Thyroid gland (tissue), 4 donors: ENCODE measurements at regions not wholly inside any gene's neighbourhood (a gene's known extent, or its start where the extent isn't known, plus 50 kb on each side); places are given as distances from the start of the nearest gene placed in this dataset.

Experiments
- POLR2A ChIP-seq, 2 donors: fragments of 450-650 bp; IDR thresholded peaks; one replicate each; pipeline ENCODE4 v1.6.1; 2017; ENCODE audit warnings: antibody characterized with exemption in 2 of 2, mild to moderate bottlenecking in 2 of 2, moderate library complexity in 1 of 2
- TF ChIP-seq, protein P1 (sequence below), 6 experiments: fragments of 200-600 bp in 3 of 6; fragments of 450-650 bp in 3 of 6; sonication (generic) in 3 of 6; IDR thresholded peaks; one replicate each; pipeline ENCODE4 v1.5.1; 2016 to 2019; ENCODE audit warnings: antibody characterized with exemption in 6 of 6, mild to moderate bottlenecking in 2 of 6, inconsistent platforms in 1 of 6, moderate library complexity in 1 of 6

GRCh38 chr6:126182650-126183311 lies 157.1 kb upstream of the CENPW start:
- TF ChIP-seq, protein P1, sequence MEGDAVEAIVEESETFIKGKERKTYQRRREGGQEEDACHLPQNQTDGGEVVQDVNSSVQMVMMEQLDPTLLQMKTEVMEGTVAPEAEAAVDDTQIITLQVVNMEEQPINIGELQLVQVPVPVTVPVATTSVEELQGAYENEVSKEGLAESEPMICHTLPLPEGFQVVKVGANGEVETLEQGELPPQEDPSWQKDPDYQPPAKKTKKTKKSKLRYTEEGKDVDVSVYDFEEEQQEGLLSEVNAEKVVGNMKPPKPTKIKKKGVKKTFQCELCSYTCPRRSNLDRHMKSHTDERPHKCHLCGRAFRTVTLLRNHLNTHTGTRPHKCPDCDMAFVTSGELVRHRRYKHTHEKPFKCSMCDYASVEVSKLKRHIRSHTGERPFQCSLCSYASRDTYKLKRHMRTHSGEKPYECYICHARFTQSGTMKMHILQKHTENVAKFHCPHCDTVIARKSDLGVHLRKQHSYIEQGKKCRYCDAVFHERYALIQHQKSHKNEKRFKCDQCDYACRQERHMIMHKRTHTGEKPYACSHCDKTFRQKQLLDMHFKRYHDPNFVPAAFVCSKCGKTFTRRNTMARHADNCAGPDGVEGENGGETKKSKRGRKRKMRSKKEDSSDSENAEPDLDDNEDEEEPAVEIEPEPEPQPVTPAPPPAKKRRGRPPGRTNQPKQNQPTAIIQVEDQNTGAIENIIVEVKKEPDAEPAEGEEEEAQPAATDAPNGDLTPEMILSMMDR (IDR thresholded peaks at IDR 0.05) = no peak
- TF ChIP-seq POLR2A (IDR thresholded peaks at IDR 0.05) = no peak
